ENCODE measurements at regions not wholly inside any gene's neighbourhood (a gene's known extent, or its start where the extent isn't known, plus 50 kb on each side); places are given as distances from the start of the nearest gene placed in this dataset.

DNA sequence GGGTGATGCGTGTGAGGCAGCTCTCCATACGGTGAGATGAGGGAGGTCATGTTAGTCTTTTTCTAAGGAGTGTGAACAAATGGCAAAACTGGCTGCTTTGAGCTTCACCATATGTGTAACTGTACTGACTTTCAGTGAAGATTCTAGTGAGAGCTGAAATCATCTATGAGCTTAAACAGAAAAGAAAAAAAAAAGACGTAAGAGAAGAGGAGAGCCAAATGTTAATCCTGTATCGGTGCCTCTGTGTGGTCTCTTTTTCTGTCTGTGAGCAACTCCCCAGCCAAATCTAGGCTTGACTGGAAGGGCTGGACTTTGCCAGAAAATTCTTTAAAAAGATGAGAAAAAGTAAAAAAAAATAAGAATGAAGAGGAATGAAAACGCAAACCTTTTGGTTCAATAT is 209.7 kb upstream of the TUT7 start:
- TF ChIP-seq, protein P1, sequence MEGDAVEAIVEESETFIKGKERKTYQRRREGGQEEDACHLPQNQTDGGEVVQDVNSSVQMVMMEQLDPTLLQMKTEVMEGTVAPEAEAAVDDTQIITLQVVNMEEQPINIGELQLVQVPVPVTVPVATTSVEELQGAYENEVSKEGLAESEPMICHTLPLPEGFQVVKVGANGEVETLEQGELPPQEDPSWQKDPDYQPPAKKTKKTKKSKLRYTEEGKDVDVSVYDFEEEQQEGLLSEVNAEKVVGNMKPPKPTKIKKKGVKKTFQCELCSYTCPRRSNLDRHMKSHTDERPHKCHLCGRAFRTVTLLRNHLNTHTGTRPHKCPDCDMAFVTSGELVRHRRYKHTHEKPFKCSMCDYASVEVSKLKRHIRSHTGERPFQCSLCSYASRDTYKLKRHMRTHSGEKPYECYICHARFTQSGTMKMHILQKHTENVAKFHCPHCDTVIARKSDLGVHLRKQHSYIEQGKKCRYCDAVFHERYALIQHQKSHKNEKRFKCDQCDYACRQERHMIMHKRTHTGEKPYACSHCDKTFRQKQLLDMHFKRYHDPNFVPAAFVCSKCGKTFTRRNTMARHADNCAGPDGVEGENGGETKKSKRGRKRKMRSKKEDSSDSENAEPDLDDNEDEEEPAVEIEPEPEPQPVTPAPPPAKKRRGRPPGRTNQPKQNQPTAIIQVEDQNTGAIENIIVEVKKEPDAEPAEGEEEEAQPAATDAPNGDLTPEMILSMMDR (IDR thresholded peaks at IDR 0.05; ENCODE audit: low read depth, low read length), result no peak
- no peak for TF ChIP-seq EZH2phosphoT487 (IDR thresholded peaks at IDR 0.05; ENCODE audit: low read depth)
